HFFc6 (cell line): ENCODE measurements at regions not wholly inside any gene's neighbourhood (a gene's known extent, or its start where the extent isn't known, plus 50 kb on each side); places are given as distances from the start of the nearest gene placed in this dataset.

Source experiments
- DNase-seq: peaks from one replicate; pipeline ENCODE4 v3.0.0-alpha.2; 2018
- H3K27ac Mint-ChIP-seq: 2 replicates; pipeline ENCODE4 v1.8.0; 2020; ENCODE audit warnings: mild to moderate bottlenecking, mixed read lengths
- H3K27me3 Mint-ChIP-seq: 2 replicates; pipeline ENCODE4 v1.8.0; 2021; ENCODE audit warnings: mild to moderate bottlenecking, moderate library complexity, mixed read lengths; ENCODE audit not compliant: insufficient read depth
- H3K36me3 Mint-ChIP-seq: 2 replicates; pipeline ENCODE4 v1.8.0; 2021; ENCODE audit warnings: low read depth, mixed read lengths
- H3K4me1 Mint-ChIP-seq: 2 replicates; pipeline ENCODE4 v1.8.0; 2020; ENCODE audit warnings: low read depth, mixed read lengths
- H3K4me3 Mint-ChIP-seq: 2 replicates; pipeline ENCODE4 v1.8.0; 2020; ENCODE audit warnings: mild to moderate bottlenecking, moderate library complexity, mixed read lengths
- H3K9me3 Mint-ChIP-seq: 2 replicates; pipeline ENCODE4 v1.8.0; 2020; ENCODE audit warnings: mild to moderate bottlenecking, mixed read lengths
- CTCF ChIP-seq: fragments of 200-600 bp; sonication (generic); IDR thresholded peaks from 2 replicates; pipeline ENCODE4 v1.5.0; 2021; ENCODE audit warnings: antibody characterized with exemption, mild to moderate bottlenecking

- H3K4me1 Mint-ChIP-seq, result peaks cover 15% of the 10 kb centered on the region
- TF ChIP-seq CTCF, result no peak
- H3K27ac Mint-ChIP-seq, result no peak overlapping the region
- H3K36me3 Mint-ChIP-seq, result no peaks in the 10 kb centered on the region
- no peak for DNase-seq
- H3K27me3 Mint-ChIP-seq, result peaks cover 25% of the 10 kb centered on the region
- no peak overlapping the region for H3K4me3 Mint-ChIP-seq
- no peaks in the 10 kb centered on the region for H3K9me3 Mint-ChIP-seq
These were observed 105.9 kb upstream of the SIX2 start for GRCh38 chr2:45115181-45115580.

GRCh38 chr2:45114221-45114955, 105.1 kb upstream of the SIX2 start:
- Mint-ChIP-seq H3K36me3 (no peaks in the 10 kb centered on the region), H3K4me1 (peaks cover 7% of the 10 kb centered on the region), H3K4me3 (no peak overlapping the region), H3K27me3 (peaks cover 28% of the 10 kb centered on the region), H3K27ac (no peak overlapping the region), H3K9me3 (no peaks in the 10 kb centered on the region)
- no peak for TF ChIP-seq CTCF
- DNase-seq, result no peak

- Mint-ChIP-seq H3K4me1 (no peaks in the 10 kb centered on the region), H3K27ac (no peak overlapping the region), H3K9me3 (no peaks in the 10 kb centered on the region), H3K27me3 (peaks cover 28% of the 10 kb centered on the region), H3K4me3 (no peak overlapping the region), H3K36me3 (no peaks in the 10 kb centered on the region)
- no peak for TF ChIP-seq CTCF
- DNase-seq, result no peak
These were observed 103.5 kb upstream of the SIX2 start for GRCh38 chr2:45112750-45113149.

GRCh38 chr2:45105050-45105582, 95.9 kb upstream of the SIX2 start:
- H3K4me1 Mint-ChIP-seq, result no peaks in the 10 kb centered on the region
- H3K27me3 Mint-ChIP-seq, result peaks cover 26% of the 10 kb centered on the region
- no peak for DNase-seq
- no peak overlapping the region for H3K4me3 Mint-ChIP-seq
- no peaks in the 10 kb centered on the region for H3K36me3 Mint-ChIP-seq
- H3K27ac Mint-ChIP-seq, result no peak overlapping the region
- no peaks in the 10 kb centered on the region for H3K9me3 Mint-ChIP-seq
- TF ChIP-seq CTCF, result no peak

- peaks cover 23% of the 10 kb centered on the region for H3K27me3 Mint-ChIP-seq
- H3K4me1 Mint-ChIP-seq, result no peaks in the 10 kb centered on the region
- no peak overlapping the region for H3K4me3 Mint-ChIP-seq
- TF ChIP-seq CTCF, result no peak
- DNase-seq, result no peak
- no peaks in the 10 kb centered on the region for H3K36me3 Mint-ChIP-seq
- H3K27ac Mint-ChIP-seq, result no peak overlapping the region
- no peaks in the 10 kb centered on the region for H3K9me3 Mint-ChIP-seq
These were observed 95.2 kb upstream of the SIX2 start for GRCh38 chr2:45104429-45104828.
